ENCODE measurements at regions not wholly inside any gene's neighbourhood (a gene's known extent, or its start where the extent isn't known, plus 50 kb on each side); places are given as distances from the start of the nearest gene placed in this dataset.

DNA sequence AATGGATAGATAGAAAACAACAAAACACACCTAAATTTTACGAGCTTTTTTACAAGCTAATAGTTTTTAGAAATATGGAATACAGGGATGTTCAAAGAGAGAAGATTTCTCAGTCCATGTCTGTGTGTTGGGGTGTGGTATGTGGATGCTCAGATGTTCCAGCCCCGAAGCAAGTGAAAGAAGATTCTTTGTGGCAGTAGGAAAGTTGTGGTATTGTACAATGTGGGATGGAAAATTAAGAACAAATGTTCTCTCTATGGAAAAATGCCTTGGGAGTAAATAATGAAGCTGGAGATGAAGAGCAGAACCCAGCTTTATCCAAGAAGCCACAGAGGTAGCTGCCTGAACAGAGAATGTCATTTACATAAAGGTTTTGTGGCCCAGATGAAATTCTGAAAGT is 150.3 kb upstream of the PRKD1 start:
- DNase-seq (ENCODE audit: low spot score): no peak
- TF ChIP-seq CTCF (IDR thresholded peaks at IDR 0.05): no peak
- H3K4me3 ChIP-seq: no peak overlapping the region
- H3K27ac ChIP-seq: no peak overlapping the region
- no peaks in the 10 kb centered on the region for H3K4me1 ChIP-seq
- H3K36me3 ChIP-seq: no peaks in the 10 kb centered on the region
- H3K9me3 ChIP-seq: no peaks in the 10 kb centered on the region
- no peaks in the 10 kb centered on the region for H3K27me3 ChIP-seq

GRCh38 chr14:30078811-30079402 is 151.3 kb upstream of the PRKD1 start:
- Histone ChIP-seq H3K9me3 (no peaks in the 10 kb centered on the region), H3K27ac (no peak overlapping the region), H3K36me3 (no peaks in the 10 kb centered on the region), H3K4me3 (no peak overlapping the region), H3K27me3 (no peaks in the 10 kb centered on the region), H3K4me1 (no peaks in the 10 kb centered on the region)
- no peak for DNase-seq (ENCODE audit: low spot score)
- TF ChIP-seq CTCF (IDR thresholded peaks at IDR 0.05): no peak

- Histone ChIP-seq H3K27ac (no peak overlapping the region), H3K4me3 (no peak overlapping the region), H3K4me1 (no peaks in the 10 kb centered on the region), H3K9me3 (no peaks in the 10 kb centered on the region), H3K27me3 (no peaks in the 10 kb centered on the region), H3K36me3 (no peaks in the 10 kb centered on the region)
- no peak for DNase-seq (ENCODE audit: low spot score)
- no peak for TF ChIP-seq CTCF (IDR thresholded peaks at IDR 0.05)
Measured at GRCh38 chr14:30082486-30082885, 154.8 kb upstream of the PRKD1 start.

DNA sequence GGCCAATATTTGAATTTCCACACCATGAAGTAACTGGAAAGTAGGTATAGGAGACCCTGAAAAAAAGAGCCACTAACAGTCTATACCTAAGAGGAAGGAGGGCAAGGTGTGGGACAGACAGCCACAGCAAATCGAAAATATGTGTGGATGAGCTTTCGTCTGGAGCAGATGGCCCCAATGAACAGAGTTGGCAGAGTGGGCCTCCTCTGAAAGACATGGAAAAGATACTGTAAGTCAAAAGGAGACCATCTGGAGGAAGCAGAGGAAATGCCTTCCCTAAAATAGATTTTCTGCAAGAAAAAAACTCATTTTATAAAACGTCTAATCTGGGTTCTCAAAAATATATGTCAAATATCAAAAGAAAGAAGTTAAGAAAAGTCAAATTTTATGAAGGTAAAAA is 157.2 kb upstream of the PRKD1 start:
- Histone ChIP-seq H3K27ac (no peak overlapping the region), H3K36me3 (no peaks in the 10 kb centered on the region), H3K9me3 (peaks cover 0 to 12% of the 10 kb centered on the region in 2 donors), H3K4me1 (no peaks in the 10 kb centered on the region), H3K27me3 (no peaks in the 10 kb centered on the region), H3K4me3 (no peak overlapping the region)
- TF ChIP-seq CTCF (IDR thresholded peaks at IDR 0.05): no peak
- DNase-seq (ENCODE audit: low spot score): no peak

GRCh38 chr14:30085943-30086342 is 158.3 kb upstream of the PRKD1 start:
- Histone ChIP-seq H3K36me3 (no peaks in the 10 kb centered on the region), H3K27me3 (no peaks in the 10 kb centered on the region), H3K27ac (no peak overlapping the region), H3K4me3 (no peak overlapping the region), H3K4me1 (no peaks in the 10 kb centered on the region), H3K9me3 (peaks cover 0 to 18% of the 10 kb centered on the region in 2 donors)
- DNase-seq (ENCODE audit: low spot score): no peak
- TF ChIP-seq CTCF (IDR thresholded peaks at IDR 0.05): no peak

DNA sequence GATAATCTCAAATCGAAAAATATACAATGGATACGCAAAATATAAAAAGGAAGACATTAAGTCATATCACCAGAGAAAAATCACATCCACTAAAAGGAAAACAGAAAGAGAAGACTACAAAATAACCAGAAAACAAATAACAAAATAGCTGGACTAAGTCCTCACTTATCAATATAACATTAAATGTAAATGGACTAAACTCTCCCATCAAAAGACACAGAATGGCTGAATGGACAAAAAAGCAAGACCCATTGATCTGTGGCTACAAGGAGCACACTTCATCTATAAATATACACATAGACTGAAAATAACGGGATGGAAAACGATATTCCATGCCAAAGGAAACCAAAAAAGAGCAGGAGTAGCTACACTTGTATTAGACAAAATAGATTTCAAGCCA is 161.0 kb upstream of the PRKD1 start:
- Histone ChIP-seq H3K4me3 (no peak overlapping the region), H3K4me1 (no peaks in the 10 kb centered on the region), H3K9me3 (peaks cover 0 to 29% of the 10 kb centered on the region in 2 donors), H3K27me3 (no peaks in the 10 kb centered on the region), H3K36me3 (no peaks in the 10 kb centered on the region), H3K27ac (no peak overlapping the region)
- no peak for DNase-seq (ENCODE audit: low spot score)
- TF ChIP-seq CTCF (IDR thresholded peaks at IDR 0.05): no peak

Measured in right atrium auricular region (tissue), 2 donors.